HG03565 (cell line): ENCODE measurements at regions not wholly inside any gene's neighbourhood (a gene's known extent, or its start where the extent isn't known, plus 50 kb on each side); places are given as distances from the start of the nearest gene placed in this dataset.
"Not testable (repeated sequence)": the region's sequence is repeated elsewhere in the genome, so short reads cannot be mapped to it uniquely, and the experiment has no call there.

Source experiments
- ATAC-seq: cut with Tn5 transposase; IDR thresholded peaks from one replicate; pipeline ENCODE4 v1.9.1; 2021; ENCODE audit warnings: mild to moderate bottlenecking, moderate library complexity; ENCODE audit not compliant: unreplicated experiment

DNA sequence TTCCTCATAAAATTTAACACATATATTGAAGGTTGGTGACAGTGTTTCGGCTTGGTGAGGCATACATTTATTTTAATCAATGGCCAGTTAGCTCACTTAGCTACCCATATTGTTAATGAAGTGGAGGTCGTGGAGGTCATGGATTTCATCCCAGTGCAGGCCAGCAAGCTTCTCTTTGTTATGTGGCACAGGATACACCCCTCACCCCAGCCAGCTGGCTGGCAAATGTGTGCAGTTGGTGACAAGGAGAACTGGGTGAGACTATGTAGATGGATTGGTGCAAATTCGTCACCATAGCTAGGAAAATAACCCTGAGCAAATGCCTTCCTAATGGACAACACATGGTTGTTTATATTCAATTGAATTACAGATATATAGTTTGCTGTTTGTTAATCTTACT, 50.5 kb upstream of the FOXP2 start:
- ATAC-seq: no peak

DNA sequence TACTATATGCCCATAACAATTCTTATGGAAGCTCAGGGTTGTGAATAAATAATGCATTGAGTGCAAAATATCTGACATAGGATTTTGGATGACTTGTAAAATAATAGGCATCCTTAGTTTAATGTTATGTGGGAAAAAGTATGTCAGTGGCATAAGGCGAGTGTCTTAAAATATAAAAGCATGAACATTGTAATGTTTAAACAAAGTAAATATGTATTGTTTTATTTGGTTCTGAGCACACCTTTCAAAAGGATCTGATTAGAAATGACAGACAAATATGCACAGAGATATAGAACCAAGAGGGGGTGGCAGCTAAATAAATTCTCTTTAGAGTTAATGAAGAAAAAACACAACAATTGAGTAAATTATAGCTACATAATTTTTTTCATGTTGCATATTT, 51.3 kb upstream of the FOXP2 start:
- ATAC-seq: no peak

DNA sequence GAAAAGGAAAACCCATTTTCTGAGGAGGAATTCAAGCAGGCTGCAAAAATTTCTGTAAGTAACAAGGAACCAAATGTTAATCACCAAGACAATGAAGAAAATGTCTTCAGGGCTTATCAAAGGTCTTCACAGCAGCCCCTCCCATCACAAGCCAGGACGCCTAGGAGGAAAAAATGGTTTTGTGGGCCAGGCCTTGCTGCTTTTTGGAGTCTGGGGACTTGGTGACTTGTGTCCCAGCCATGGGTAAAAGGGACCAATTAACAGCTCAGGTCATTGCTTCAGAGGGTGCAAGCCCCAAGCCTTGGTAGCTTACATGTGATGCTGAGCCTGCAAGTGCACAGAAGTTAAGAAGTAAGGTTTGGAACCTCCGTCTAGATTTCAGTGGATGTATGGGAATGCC, 55.7 kb upstream of the FOXP2 start:
- ATAC-seq: no peak

DNA sequence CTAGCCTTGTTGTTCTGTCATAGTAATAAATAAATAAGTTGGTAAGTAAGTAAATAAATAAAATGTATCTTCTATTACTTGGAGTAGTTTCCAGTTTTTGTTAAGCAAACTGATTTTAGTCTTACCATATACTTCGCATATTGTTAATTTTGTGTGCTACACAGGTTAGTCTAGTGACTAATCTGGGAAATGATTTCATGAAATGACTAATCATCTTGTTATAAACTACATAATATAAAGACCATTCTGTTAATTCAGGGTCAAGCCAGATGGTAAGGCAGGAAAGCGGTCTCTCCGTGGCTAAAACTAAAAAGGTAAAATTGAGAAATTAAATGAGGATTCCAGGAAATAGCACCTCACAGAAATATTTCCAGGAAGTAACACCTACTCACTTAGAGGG, 58.5 kb upstream of the FOXP2 start:
- ATAC-seq: no peak

DNA sequence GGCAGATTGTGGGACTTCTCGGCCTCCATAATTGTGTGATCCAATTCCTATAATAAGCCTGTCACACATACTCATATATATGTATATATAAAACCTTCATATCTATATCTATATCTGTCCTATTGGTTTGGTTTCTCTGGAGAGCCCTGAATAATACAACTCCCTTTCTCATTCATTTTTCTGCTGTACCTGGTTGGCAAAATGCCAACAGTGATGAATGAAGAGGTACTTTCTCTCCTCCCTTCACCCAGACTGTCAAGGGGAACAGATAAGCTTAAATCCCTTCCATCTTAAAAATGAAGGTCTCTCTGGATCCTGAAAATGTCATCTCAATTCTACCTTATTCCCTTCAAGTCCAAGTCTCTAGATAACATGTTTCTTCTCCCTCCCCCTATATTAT, 60.3 kb upstream of the FOXP2 start:
- ATAC-seq: no peak

DNA sequence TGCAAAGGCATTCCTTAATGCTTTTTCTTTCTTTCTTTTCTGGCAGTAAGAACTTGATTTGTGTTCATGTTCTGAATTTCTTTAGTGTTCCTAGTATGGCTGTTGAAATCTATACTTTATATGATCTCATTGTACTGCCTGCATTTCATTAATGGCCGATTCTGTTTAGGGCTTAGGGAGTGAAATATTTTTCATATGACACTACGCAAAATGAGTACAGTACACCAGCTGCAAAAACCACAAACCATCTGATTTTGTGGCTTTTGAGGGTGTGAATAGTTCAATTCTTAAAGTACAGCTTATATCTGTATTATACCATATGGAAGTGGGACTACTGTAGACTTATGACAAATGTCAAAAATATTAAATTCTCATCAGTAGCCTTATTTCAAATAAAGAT, 69.1 kb upstream of the FOXP2 start:
- no peak for ATAC-seq

DNA sequence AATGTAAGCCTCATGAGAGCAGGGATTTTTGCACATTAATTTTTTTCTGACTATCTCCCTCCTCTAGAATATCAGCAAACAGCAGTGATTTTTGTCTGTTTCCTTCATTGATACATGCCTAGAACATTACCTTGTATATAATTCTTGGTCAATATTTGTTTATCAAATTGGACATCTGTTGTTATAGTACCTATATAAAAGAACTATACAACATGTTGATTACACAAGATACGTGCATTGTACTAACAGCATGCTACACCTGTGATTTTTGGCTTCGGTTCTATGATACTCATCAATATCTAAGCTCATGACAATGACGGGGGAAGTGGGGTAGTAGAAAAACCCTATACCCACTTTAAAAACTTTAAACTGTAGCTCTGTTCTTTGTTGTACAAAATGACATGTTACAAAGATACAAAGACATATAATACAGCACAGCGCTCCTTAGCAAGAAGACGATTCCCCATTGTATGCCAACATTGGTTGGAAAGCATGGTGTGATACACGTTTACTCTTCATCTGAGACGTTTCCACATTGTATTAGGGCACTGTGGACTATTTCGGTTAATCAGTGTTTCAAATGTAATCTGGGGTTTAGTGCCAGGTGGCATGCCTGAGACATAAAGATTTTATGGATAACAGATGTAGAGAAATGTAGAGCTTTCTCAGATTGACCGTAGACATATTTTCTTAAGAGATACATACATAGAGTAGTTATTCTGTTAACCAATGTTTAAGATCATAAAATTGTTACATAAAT, 70.5 kb upstream of the FOXP2 start:
- ATAC-seq: no peak

DNA sequence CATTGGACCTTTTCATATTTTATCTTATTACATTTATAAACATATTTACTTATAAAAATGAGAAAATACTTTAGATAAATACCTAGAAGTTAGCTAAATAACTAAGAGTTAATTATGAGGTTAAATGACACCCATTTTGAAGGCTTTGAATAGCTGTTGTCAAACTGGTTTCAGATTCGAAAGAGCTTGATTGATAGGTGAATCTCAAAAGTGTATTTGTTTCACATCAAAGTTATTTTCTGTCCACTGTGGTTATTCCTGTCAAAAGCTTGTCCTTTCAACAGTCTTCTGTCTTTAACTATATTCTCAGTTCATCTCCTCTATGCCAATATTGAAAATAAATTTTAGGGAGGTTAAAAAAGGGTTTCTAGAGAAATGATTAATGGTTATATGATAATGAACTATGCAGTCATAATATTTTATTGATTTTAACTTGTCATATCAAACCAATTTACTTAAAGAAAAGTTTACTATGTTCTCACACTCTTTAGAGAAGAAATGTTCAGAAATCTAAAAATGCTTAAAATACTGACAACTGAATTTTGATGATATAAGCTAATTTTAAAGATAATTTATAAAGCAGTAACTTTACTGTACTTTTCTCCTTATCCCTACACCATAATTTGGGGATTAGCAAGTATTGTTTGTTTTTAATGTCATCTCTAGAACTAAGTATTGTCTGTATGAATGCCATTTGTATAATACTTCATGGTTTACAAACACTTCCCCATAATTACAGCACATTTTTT, 72.0 kb upstream of the FOXP2 start:
- no peak for ATAC-seq

DNA sequence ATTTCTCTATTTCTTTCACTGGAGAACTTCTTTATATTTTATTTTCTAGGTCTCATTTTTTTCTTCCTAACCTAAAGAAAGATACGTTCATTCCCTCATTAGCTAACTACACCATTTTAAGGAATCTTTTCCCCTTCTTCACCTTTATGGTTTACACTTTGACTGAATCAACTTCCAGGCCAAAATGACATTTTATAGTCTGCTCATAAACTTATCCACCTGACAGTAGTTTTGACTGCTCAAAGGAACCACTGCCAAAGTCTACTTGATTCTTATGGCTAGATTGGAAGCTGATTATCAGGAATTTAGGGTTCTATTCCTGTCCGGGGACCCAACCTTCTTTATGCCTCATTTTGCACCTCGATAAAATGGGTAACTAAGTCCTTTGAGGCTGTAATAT, 73.0 kb upstream of the FOXP2 start:
- ATAC-seq: no peak

DNA sequence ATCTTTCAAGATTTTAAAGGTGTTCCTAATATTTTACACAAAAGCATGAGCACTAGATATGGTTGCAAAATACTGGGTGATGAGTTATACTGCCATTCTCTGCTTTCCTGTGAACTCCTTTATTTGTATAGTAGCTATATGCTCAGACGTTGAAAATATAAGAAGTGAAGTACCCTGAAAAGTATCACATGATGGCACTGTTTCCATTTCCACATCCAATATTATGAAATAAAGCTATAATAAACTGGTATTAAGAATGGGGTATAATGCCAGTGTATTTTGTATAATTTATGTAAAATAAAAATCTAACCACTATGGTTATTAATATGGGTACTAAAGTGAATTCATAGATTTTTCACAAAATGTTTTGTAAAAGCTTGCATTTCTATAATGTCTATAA, 79.6 kb upstream of the FOXP2 start:
- no peak for ATAC-seq

DNA sequence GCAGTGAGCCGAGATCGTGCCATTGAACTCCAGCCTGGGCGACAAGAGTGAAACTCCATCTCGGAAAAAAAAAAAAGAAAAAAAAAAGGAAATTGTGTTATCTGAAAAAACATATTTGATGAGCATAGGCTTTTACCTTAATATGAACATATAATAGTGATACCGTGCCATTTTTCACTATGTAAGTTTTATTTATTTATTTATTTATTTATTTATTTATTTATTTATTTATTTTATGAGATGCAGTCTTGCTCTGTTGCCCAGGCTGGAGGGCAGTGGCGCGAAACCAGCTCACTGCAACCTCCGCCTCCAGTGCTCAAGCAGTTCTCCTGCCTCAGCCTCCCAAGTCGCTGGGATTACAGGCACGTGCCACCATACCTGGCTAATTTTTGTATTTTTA, 85.2 kb upstream of the FOXP2 start:
- not testable (repeated sequence) for ATAC-seq

DNA sequence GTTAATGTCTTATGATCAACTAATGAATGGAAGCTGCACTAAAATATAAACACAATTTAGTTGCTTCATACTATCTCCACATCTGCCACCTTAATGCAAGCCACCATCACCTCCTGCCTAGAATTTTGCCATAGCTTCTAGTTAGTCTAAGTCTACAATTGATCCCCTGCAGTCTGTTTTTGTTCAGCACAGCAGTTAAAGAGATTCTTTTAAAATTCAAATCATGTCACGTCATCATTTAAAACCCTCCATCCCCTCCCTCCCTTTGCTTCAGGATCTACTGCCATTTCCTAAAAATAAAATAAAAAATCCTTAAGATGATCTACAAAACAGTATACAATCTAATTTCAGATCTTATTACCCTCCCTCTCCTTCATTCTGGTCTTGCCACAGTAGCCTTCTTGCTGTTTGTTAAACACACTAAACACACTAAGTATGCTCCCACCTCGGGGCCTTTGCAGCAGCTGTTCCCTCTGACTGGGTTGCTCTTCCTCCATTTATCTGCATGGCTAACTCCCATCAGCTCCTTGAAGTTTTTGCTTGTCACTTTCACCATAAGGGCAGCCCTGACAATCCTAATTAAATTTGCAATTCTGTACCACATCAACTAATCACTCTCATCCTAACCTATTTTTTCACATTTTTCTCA, 97.0 kb upstream of the FOXP2 start:
- ATAC-seq: no peak

DNA sequence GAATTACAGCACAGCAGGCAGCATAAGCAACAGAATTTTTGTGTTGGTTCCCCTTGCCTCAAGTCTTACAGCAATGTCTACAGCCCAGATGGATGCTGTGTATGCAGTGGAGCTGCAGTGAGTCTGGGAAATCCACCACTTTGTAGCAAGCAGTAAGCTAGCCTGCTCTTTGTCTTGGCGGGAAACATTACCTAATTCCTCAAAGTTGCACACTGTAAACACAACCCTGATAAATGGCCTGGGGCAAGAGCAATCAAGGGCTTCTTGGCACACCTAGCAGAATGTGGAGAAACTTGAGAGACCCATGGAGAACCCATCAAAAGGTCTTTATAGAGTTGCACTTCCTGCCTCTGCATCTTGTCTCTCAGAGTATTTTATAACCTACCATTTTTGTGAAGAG, 102.0 kb upstream of the FOXP2 start:
- ATAC-seq: no peak

DNA sequence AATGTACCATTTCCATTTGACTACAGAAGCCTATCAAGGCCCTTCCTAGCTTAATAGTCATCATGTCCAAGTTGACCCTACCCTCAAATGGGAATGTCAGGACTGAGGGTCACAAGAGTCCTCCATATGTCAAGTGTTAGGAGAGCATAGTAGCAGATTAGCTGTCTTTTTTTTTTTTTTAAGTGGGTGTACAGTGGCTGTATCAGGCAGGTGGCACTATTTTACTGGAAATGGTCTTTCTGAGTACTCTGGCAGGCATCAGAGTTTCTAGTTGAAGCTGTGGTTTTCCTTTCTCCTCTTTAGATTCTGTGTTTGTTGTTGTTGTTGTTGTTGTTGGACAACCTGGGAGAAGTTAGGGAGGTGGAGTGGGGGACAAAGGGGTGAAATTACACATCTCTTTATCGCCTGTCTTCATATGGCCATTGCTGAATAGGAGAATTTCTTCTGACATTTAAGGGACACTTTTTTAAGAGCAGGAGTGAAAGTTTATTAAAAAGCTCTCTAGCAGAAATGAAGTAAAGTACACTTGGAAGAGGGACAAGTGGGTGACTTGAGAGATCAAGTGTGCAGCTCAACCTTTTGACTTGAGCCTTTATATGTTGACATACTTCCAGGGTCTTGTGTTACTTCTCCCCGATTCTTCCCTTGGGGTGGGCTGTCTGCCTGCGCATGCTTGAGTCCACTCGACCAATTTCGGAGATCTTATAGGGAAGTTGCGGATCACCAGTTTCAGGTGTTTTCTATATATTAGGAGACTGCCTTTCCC, 104.1 kb upstream of the FOXP2 start:
- ATAC-seq: no peak

DNA sequence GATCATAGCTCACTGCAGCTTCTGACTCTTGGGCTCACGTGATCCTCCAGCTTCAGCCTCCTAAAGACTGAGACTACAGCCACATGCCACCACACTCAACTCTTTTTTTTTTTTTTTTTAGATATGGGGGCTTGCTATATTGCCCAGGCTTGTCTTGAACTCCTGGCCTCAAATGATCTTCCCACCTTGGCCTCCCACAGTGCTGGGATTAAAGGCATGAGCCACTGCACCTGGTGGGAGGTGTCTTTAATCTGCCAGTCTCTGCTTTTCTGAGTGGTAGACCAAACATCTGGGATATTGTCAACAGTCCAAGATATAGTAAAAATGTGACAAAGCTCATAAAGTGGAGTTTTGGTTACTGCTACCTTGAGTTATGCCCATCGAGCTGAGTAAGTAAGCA, 104.9 kb upstream of the FOXP2 start:
- ATAC-seq: no peak

DNA sequence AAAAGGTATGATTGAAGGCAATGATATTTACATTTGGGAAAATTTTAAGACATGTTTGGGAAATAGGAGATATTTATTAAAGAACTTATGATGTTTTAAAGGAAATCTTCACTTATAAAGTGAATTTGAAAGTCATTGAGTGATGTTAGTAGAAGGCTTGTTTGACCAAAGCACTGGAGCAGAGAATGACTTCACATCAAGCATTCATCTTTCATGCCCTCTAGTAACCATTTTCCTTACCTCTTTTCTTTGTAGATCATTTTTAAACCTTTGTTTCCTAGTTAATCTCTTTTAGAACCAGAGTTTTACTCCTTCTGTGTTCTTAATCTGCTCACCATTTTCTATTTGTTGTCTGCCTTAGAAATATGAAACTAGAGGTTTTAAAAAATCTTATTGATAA, 111.3 kb upstream of the FOXP2 start:
- no peak for ATAC-seq

DNA sequence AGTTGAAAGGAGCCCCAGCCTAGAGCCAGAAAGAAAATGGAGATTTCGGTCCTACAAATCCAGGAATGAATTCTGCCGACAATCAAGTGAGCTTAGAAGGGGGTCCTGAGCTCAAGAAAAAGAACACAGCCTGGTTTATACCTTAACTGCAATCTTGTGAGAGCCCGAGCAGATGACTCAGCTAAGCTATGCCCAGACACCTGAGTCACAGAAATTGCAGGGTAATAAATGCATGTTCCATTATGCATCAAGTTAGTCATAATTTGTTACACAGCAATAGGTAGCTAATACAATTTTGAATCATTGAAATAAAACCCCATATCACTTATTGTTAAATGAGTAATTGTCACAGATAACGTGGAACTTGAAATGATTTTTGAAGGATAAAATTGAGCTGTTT, 111.8 kb upstream of the FOXP2 start:
- ATAC-seq: no peak

DNA sequence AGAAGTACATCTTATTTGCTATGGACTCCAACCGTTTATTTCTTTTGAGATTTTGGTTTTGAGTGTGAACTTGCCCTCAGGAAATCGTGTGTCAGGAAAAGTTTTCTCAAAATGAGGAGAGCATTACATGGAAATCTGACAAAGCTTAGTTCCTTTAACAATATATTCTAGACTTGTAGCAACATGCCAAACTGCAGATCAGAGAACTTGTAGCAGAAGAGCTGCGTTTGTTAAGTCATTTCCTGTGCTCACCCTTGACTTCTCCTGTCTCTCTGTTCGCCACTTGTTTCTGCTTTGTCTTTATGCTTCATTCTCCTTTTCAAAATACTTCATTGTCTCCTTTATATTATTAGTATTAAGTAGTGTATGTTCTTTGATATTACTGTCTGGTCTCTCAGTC, 116.6 kb upstream of the FOXP2 start:
- no peak for ATAC-seq

DNA sequence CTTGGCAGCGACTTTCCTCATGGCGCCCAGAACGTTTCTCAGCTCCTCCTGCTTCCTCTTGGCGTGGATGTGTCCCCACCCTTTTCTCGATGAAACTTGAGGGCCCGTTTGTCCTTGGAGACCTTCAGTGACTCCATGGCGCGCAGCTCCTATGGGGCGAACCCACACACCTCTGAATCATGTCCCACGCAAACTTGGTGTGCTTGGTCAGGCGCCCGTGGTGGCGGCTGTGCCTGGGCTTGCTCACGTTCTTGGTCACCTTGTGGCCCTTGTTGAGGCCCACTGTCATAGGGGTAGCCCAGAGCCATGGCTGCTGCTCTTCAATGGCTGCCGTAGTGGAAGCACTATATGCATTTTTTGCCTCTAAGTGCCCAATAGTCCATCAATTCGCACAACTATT, 117.5 kb upstream of the FOXP2 start:
- no peak for ATAC-seq

DNA sequence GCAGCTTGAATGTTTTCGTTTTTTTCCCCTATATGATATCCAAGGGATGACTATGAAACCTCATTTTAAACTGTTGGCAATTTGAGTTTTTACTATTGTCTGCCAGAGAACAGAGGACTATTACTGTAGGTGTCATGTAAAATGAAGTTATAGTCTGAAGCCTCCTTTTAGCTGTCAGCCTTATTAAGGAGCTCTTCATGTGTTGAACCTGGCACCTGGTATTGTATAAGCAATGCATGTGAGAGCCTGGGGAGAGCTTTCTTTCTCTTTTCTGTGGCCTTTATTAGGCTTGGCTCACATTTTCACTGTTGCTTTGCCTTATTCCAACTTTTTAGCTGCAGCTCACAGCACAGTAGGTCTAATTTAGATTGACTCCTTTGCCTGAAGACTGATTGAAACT, 119.1 kb upstream of the FOXP2 start:
- no peak for ATAC-seq

DNA sequence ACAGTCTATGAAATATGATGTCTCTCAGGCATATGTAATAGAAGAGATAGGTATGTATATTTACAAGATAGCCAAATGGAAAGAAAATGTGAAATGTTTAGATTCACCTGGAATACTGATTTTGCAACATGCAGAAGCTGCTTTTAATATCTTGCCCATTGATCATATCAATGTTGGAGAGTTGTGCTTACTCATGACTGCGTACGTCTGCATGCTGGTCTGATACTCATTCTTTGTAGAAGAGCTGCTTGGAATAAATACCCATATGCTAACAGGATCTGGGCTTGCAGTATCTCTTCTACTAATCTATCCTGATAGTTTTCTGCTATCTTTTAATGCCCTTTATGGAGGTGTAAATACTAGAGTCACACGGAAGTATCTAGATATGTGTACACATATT, 120.6 kb upstream of the FOXP2 start:
- ATAC-seq: no peak
